K562 (cell line): ENCODE measurements at regions not wholly inside any gene's neighbourhood (a gene's known extent, or its start where the extent isn't known, plus 50 kb on each side); places are given as distances from the start of the nearest gene placed in this dataset.

Experiments used
- ATAC-seq: fragments of 200-7000 bp; cut with Tn5 transposase; 3 replicates; pipeline ENCODE4 v1.9.1; 2020; ENCODE audit warnings: moderate library complexity
- BruUV-seq: library from RNA; stranded (reverse); fragments of 400-500 nt; replicated peaks from 2 replicates; lab custom pipeline; 2021; lab: Mats Ljungman, UMichigan
- CTCF ChIA-PET: fragments of 300-600 bp; formaldehyde crosslinking; extraction: SDS; loops from one replicate; lab custom pipeline; 2021; ENCODE audit warnings: low intra/inter-chr PET ratio; lab: Yijun Ruan, JAX
- POLR2A ChIA-PET: fragments of 300-600, 350-650 bp; sonication (Branson Sonifier 250); formaldehyde crosslinking; extraction: SDS; loops from one replicate; lab custom pipeline; 2021; ENCODE audit warnings: antibody characterized with exemption, inconsistent platforms; lab: Yijun Ruan, JAX
- DNase-seq, 4 experiments: peaks; one replicate each; pipeline versions ENCODE4 v3.0.0 to v3.0.0-alpha.2; 2011 to 2018; ENCODE audit warnings: low spot score in 3 of 4, mixed read lengths in 3 of 4; ENCODE audit errors: extremely low read depth in 1 of 4
- FAIRE-seq: peaks from 2 replicates; lab custom pipeline; 2011; peaks lifted over from hg19 to GRCh38; lab: Jason Lieb, UNC
- H2AFZ ChIP-seq: 2 replicates; pipeline ENCODE4 v1.6.0; 2011; ENCODE audit warnings: low read depth, low read length, control low read depth, inconsistent platforms
- H3K27ac ChIP-seq: fragments of 200-600 bp; 3 replicates; pipeline ENCODE4 v1.8.0; 2011; ENCODE audit warnings: low read depth, mild to moderate bottlenecking, control low read depth, inconsistent platforms, low read length, moderate library complexity, mixed read lengths; ENCODE audit errors: extremely low read depth
- H3K27me3 ChIP-seq, 2 experiments: fragments of 300-600 bp in 1 of 2; 2 replicates in 1 of 2; 3 replicates in 1 of 2; pipeline versions ENCODE4 v1.6.0 to v1.8.0; 2011; ENCODE audit warnings: inconsistent platforms in 2 of 2, low read length in 2 of 2, mild to moderate bottlenecking in 1 of 2, mixed read lengths in 1 of 2, moderate library complexity in 1 of 2; ENCODE audit not compliant: control insufficient read depth in 2 of 2, insufficient read depth in 2 of 2
- H3K36me3 ChIP-seq: fragments of 300-600 bp; 3 replicates; pipeline ENCODE4 v1.8.0; 2011; ENCODE audit warnings: mild to moderate bottlenecking, low read length, inconsistent platforms; ENCODE audit not compliant: control insufficient read depth, insufficient read depth
- H3K4me1 ChIP-seq, 2 experiments: fragments of 200-600 bp in 1 of 2; replicated peaks in 1 of 2; 2 replicates in 1 of 2; 3 replicates in 1 of 2; pipeline versions ENCODE4 v1.5.1 to v1.8.0; 2011; ENCODE audit warnings: inconsistent platforms in 2 of 2, low read length in 2 of 2, mild to moderate bottlenecking in 1 of 2, mixed read lengths in 1 of 2, moderate library complexity in 1 of 2; ENCODE audit not compliant: control insufficient read depth in 2 of 2, insufficient read depth in 2 of 2
- H3K4me2 ChIP-seq: 2 replicates; pipeline ENCODE4 v1.6.1; 2011; ENCODE audit warnings: low read length, control low read depth, inconsistent platforms, mixed read lengths; ENCODE audit not compliant: insufficient read depth
- H3K4me3 ChIP-seq: fragments of 200-600 bp; sonication (generic), shearing (Covaris generic); 2 replicates; pipeline ENCODE4 v1.5.1; 2016; ENCODE audit warnings: control low read depth, inconsistent platforms
- H3K79me2 ChIP-seq: fragments of 200-600 bp; 3 replicates; pipeline ENCODE4 v1.8.0; 2011; ENCODE audit warnings: low read length, inconsistent platforms; ENCODE audit not compliant: control insufficient read depth, insufficient read depth
- H3K9ac ChIP-seq, 2 experiments: 2 replicates each; pipeline versions ENCODE4 v1.6.0 to v1.6.1; 2011; ENCODE audit warnings: low read depth in 2 of 2, low read length in 2 of 2, control low read depth in 1 of 2, inconsistent platforms in 1 of 2, mild to moderate bottlenecking in 1 of 2, mixed read lengths in 1 of 2; ENCODE audit not compliant: insufficient read depth in 1 of 2
- H3K9me1 ChIP-seq: one replicate; pipeline ENCODE4 v1.6.0; 2011; ENCODE audit warnings: inconsistent platforms, mild to moderate bottlenecking, low read length, moderate library complexity; ENCODE audit not compliant: control insufficient read depth, insufficient read depth
- H3K9me3 ChIP-seq: replicated peaks from 2 replicates; pipeline ENCODE4 v1.5.1; 2011; ENCODE audit warnings: low read depth, low read length, inconsistent platforms; ENCODE audit not compliant: control insufficient read depth, insufficient read depth
- H4K20me1 ChIP-seq: replicated peaks from 2 replicates; pipeline ENCODE4 v1.6.1; 2011; ENCODE audit warnings: low read length, inconsistent platforms, mixed read lengths; ENCODE audit not compliant: control insufficient read depth, insufficient read depth
- ATF3 ChIP-seq, 2 experiments: fragments of 450-650 bp in 1 of 2; sonication (generic) in 1 of 2; formaldehyde crosslinking in 1 of 2; IDR thresholded peaks in 1 of 2; conservative IDR thresholded peaks in 1 of 2; 2 replicates each; pipeline versions ENCODE4 v1.6.1 to v1.8.1; 2016 to 2023; ENCODE audit warnings: mild to moderate bottlenecking in 2 of 2, moderate library complexity in 2 of 2, inconsistent platforms in 1 of 2, missing genetic modification reagents in 1 of 2
- CBFA2T3 ChIP-seq: fragments of 450-650 bp; IDR thresholded peaks from 2 replicates; pipeline ENCODE4 v1.6.1; 2017
- CTBP1 ChIP-seq: fragments of 450-650 bp; IDR thresholded peaks from 2 replicates; pipeline ENCODE4 v1.6.1; 2016; ENCODE audit warnings: borderline replicate concordance
- GMEB1 ChIP-seq: fragments of 250-450 bp; sonication (Bioruptor Pico); IDR thresholded peaks from 2 replicates; pipeline ENCODE4 v1.4.0; 2020; ENCODE audit warnings: mild to moderate bottlenecking
- JUN ChIP-seq, 2 experiments: sonication (generic) in 1 of 2; formaldehyde crosslinking in 1 of 2; IDR thresholded peaks; 2 replicates each; pipeline versions ENCODE4 v1.6.1 to v1.8.0; 2012 to 2022; ENCODE audit warnings: borderline replicate concordance in 2 of 2, mild to moderate bottlenecking in 2 of 2, improper control_type of control experiment in 1 of 2, low read depth in 1 of 2, low read length in 1 of 2, missing genetic modification reagents in 1 of 2
- JUND ChIP-seq, 2 experiments: IDR thresholded peaks; 2 replicates in 1 of 2; 3 replicates in 1 of 2; pipeline ENCODE4 v1.6.1; 2011; ENCODE audit warnings: borderline replicate concordance in 2 of 2, low read depth in 2 of 2, low read length in 2 of 2, improper control_type of control experiment in 1 of 2, missing biosample characterization in 1 of 2, missing genetic modification characterization in 1 of 2, missing genetic modification reagents in 1 of 2
- KDM1A ChIP-seq, 2 experiments: fragments of 450-650 bp; IDR thresholded peaks; 2 replicates each; pipeline ENCODE4 v1.6.1; 2016; ENCODE audit warnings: mild to moderate bottlenecking in 2 of 2
- LEF1 ChIP-seq: fragments of 450-650 bp; IDR thresholded peaks from 2 replicates; pipeline ENCODE4 v1.6.1; 2016; ENCODE audit warnings: mild to moderate bottlenecking
- MAZ ChIP-seq, 2 experiments: fragments of 450-650 bp in 1 of 2; sonication (generic) in 1 of 2; formaldehyde crosslinking; IDR thresholded peaks in 1 of 2; conservative IDR thresholded peaks in 1 of 2; 2 replicates each; pipeline versions ENCODE4 v1.4.0 to v1.5.0; 2020; ENCODE audit warnings: mild to moderate bottlenecking in 1 of 2, missing genetic modification reagents in 1 of 2
- MTA3 ChIP-seq: fragments of 450-650 bp; formaldehyde crosslinking; IDR thresholded peaks from 2 replicates; pipeline ENCODE4 v1.6.1; 2017; ENCODE audit warnings: mild to moderate bottlenecking, borderline replicate concordance
- POU5F1 ChIP-seq: fragments of 150-350 bp; IDR thresholded peaks from 2 replicates; pipeline ENCODE4 v1.6.1; 2014; ENCODE audit warnings: borderline replicate concordance, low read length, low read depth, mild to moderate bottlenecking; ENCODE audit not compliant: partially characterized antibody
- USF1 ChIP-seq: sonication (generic); formaldehyde crosslinking; IDR thresholded peaks from 2 replicates; pipeline ENCODE4 v1.9.0; 2022; ENCODE audit warnings: mild to moderate bottlenecking, missing genetic modification reagents
- YBX1 ChIP-seq: fragments of 450-650 bp; IDR thresholded peaks from 2 replicates; pipeline ENCODE4 v1.7.1; 2016; ENCODE audit warnings: mild to moderate bottlenecking
- ZNF165 ChIP-seq: fragments of 250-450 bp; sonication (Bioruptor Pico); IDR thresholded peaks from 2 replicates; pipeline ENCODE4 v1.4.0; 2020; ENCODE audit warnings: borderline replicate concordance
- ZNF644 ChIP-seq: fragments of 200-800 bp; sonication (Bioruptor generic); IDR thresholded peaks from 2 replicates; pipeline ENCODE4 v1.6.1; 2016; ENCODE audit warnings: low read depth, missing genetic modification characterization, missing compliant biosample characterization
- ZNF780A ChIP-seq: fragments of 250-450 bp; sonication (Bioruptor Pico); IDR thresholded peaks from 2 replicates; pipeline ENCODE4 v1.5.0; 2021; ENCODE audit warnings: mild to moderate bottlenecking
- WGBS: fragments of 100-300 bp; shearing (Covaris generic); methylation state at CpG from one replicate; pipeline ENCODE4 v1.1.6; 2016; ENCODE audit warnings: low coverage, mixed read lengths; ENCODE audit not compliant: insufficient coverage; ENCODE audit errors: missing lambda C conversion rate; 5-methylcytosine and 5-hydroxymethylcytosine counted together
- in situ Hi-C: fragments of 300-500 bp; cut with MboI; formaldehyde crosslinking; loops from 4 replicates; pipeline ENCODE4 v1.15.0; 2018; ENCODE audit warnings: inconsistent platforms, mixed read lengths
- intact Hi-C: fragments of 100-400 bp; cut with micrococcal nuclease; formaldehyde crosslinking; loops from 2 replicates; pipeline ENCODE4 v1.14.2; 2022
- TF ChIP-seq, protein P1 (sequence below): fragments of 250-450 bp; sonication (Bioruptor Pico); IDR thresholded peaks from 2 replicates; pipeline ENCODE4 v1.9.0; 2021; ENCODE audit warnings: mild to moderate bottlenecking

DNA sequence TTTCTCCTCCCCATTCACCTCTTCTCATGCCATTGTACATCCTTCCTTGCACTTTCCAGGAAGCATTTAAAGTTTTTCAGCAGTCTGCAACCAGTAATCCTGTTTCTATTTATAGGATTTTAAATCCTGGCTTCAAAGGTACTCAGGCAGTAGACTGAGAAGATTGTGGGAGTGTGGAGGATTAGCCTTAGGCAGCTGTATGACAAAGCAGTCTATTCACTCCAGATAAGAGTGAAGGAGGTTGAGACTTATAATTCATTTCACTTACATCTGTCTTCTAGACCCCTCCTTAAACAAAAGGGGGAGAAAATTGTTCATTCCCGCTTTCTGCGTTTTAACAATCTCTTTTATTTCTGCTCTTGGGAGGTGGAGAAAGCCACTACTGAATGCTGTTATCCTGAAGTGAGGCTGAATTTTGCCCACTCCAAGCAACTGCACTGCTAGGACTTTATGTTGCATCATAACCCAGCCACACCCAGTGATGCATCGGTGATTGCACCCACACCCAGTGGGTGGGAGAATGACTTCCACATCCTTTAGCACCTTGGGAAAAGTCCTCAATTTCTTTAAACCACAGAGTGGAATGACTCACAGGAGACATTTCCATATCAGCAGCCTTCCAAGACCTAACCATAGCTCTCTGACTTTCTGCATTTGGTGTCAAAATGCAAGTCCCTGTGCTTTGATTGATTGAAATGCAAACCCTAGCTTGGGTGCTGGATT lies 382.5 kb upstream of the ATP2B1 start:
- no TSS peak for BruUV-seq
- Histone ChIP-seq H3K4me1 (no peaks in the 10 kb centered on the region; a peak in 1 of 5 replicates), H3K9me3 (no peaks in the 10 kb centered on the region), H3K4me3 (no peak overlapping the region), H3K9me1 (no peaks in the 10 kb centered on the region), H3K79me2 (no peaks in the 10 kb centered on the region), H3K36me3 (no peaks in the 10 kb centered on the region), H3K27ac (no peak overlapping the region), H4K20me1 (no peaks in the 10 kb centered on the region), H3K27me3 (no peaks in the 10 kb centered on the region), H3K9ac (no peak overlapping the region), H2AFZ (no peak overlapping the region), H3K4me2 (no peak overlapping the region)
- intact Hi-C loops = no loop called here
- CTCF ChIA-PET = no interaction called here
- WGBS = 4% methylated on average over 3 of the region's 3 CpGs
- no peak for FAIRE-seq
- ATAC-seq = peak; percentile 75
- POLR2A ChIA-PET = interaction anchor here (1.0 kb wide), 1 partner anchor 15 kb away, joined by 3 read pairs; no protein-coding TSS in a partner anchor
- in situ Hi-C loops = no loop called here
- peak in 1 of 4 experiments; percentile 31 for DNase-seq
- TF ChIP-seq MAZ (CRISPR knock-in tag; conservative IDR thresholded peaks at IDR 0.05 in 1 of 2, IDR thresholded peaks at IDR 0.05 in 1 of 2) (0 out of 4 replicates have a peak, but pooled peaks of 1 of the 2 experiments have one; percentile 28), ATF3 (IDR thresholded peaks at IDR 0.05) (peak; percentile 89), ATF3 (CRISPR knock-in tag; conservative IDR thresholded peaks at IDR 0.05) (no peak), GMEB1 (CRISPR knock-in tag) (no peak), USF1 (CRISPR knock-in tag) (no peak), JUN (IDR thresholded peaks at IDR 0.05; ENCODE audit: borderline replicate concordance, low read depth, low read length) (peak; percentile 14; the same call in 1 of the 2 replicates), JUN (CRISPR knock-in tag; IDR thresholded peaks at IDR 0.05; ENCODE audit: borderline replicate concordance) (no peak), LEF1 (peak; percentile 16; the same call in 1 of the 2 replicates), ZNF780A (no peak), JUND (IDR thresholded peaks at IDR 0.05; ENCODE audit: borderline replicate concordance, low read depth, low read length) (peak; percentile 56; the same call in 1 of the 2 replicates), JUND (tag; IDR thresholded peaks at IDR 0.05; ENCODE audit: borderline replicate concordance, low read depth, low read length) (no peak), ZNF644 (tag) (no peak), POU5F1 (no peak), MTA3 (no peak), KDM1A (IDR thresholded peaks at IDR 0.05) (peak in 1 of 2 experiments; percentile 20; a peak in 1 of 4 replicates), CTBP1 (peak; percentile 76; the same call in 1 of the 2 replicates), ZNF165 (CRISPR knock-in tag) (no peak), YBX1 (no peak), CBFA2T3 (peak; percentile 3; the same call in 1 of the 2 replicates)
- TF ChIP-seq, protein P1, sequence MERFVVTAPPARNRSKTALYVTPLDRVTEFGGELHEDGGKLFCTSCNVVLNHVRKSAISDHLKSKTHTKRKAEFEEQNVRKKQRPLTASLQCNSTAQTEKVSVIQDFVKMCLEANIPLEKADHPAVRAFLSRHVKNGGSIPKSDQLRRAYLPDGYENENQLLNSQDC = no peak
